Hepatocyte (in vitro differentiated cells): ENCODE measurements at regions not wholly inside any gene's neighbourhood (a gene's known extent, or its start where the extent isn't known, plus 50 kb on each side); places are given as distances from the start of the nearest gene placed in this dataset.

Source experiments
- DNase-seq: peaks from one replicate; pipeline ENCODE4 v3.0.0-alpha.2; 2016; ENCODE audit warnings: low spot score
- H2AFZ ChIP-seq: fragments of 200-600 bp; sonication (generic); 2 replicates; pipeline ENCODE4 v1.6.0; 2016; ENCODE audit warnings: antibody characterized with exemption, mild to moderate bottlenecking
- H3K27ac ChIP-seq: fragments of 200-600 bp; sonication (generic); 2 replicates; pipeline ENCODE4 v1.5.1; 2016; ENCODE audit warnings: mild to moderate bottlenecking
- H3K27me3 ChIP-seq: fragments of 200-600 bp; sonication (generic); 2 replicates; pipeline ENCODE4 v1.6.1; 2016
- H3K36me3 ChIP-seq: fragments of 200-600 bp; sonication (generic); replicated peaks from 2 replicates; pipeline ENCODE4 v1.5.1; 2016; ENCODE audit warnings: low read depth; ENCODE audit not compliant: insufficient read depth
- H3K4me1 ChIP-seq: fragments of 200-600 bp; sonication (generic); 2 replicates; pipeline ENCODE4 v1.5.1; 2016; ENCODE audit warnings: mild to moderate bottlenecking, moderate library complexity; ENCODE audit not compliant: insufficient read depth
- H3K4me2 ChIP-seq: fragments of 200-600 bp; sonication (generic); 2 replicates; pipeline ENCODE4 v1.6.0; 2016
- H3K4me3 ChIP-seq: fragments of 200-600 bp; sonication (generic); 2 replicates; pipeline ENCODE4 v1.5.1; 2016; ENCODE audit warnings: mild to moderate bottlenecking
- H3K79me2 ChIP-seq: fragments of 200-600 bp; sonication (generic); 2 replicates; pipeline ENCODE4 v1.6.0; 2017; ENCODE audit warnings: mild to moderate bottlenecking
- H3K9me2 ChIP-seq: fragments of 200-600 bp; sonication (generic); replicated peaks from 2 replicates; pipeline ENCODE4 v1.6.0; 2017; ENCODE audit warnings: mild to moderate bottlenecking; ENCODE audit not compliant: insufficient read depth
- H3K9me3 ChIP-seq: fragments of 200-600 bp; sonication (generic); 2 replicates; pipeline ENCODE4 v1.5.1; 2016; ENCODE audit warnings: low read depth, mild to moderate bottlenecking
- H4K20me1 ChIP-seq: fragments of 200-600 bp; sonication (generic); 2 replicates; pipeline ENCODE4 v1.6.0; 2016; ENCODE audit warnings: mild to moderate bottlenecking; ENCODE audit not compliant: insufficient read depth, poor library complexity, severe bottlenecking
- CTCF ChIP-seq: fragments of 200-600 bp; sonication (generic); IDR thresholded peaks from 2 replicates; pipeline ENCODE4 v1.5.1; 2016; ENCODE audit warnings: antibody characterized with exemption, mild to moderate bottlenecking; ENCODE audit not compliant: poor library complexity
- EZH2 ChIP-seq: fragments of 200-600 bp; sonication (generic); IDR thresholded peaks from 2 replicates; pipeline ENCODE4 v1.6.1; 2016; ENCODE audit warnings: antibody characterized with exemption, mild to moderate bottlenecking, borderline replicate concordance
- EZH2phosphoT487 ChIP-seq: fragments of 200-600 bp; sonication (generic); IDR thresholded peaks from one replicate; pipeline ENCODE4 v1.6.1; 2018; ENCODE audit warnings: antibody characterized with exemption, mild to moderate bottlenecking, low read depth, moderate library complexity; ENCODE audit not compliant: unreplicated experiment, severe bottlenecking
- WGBS: methylation state at CpG from one replicate; pipeline ENCODE4 v1.1.6; 2016; ENCODE audit warnings: low lambda C conversion rate; ENCODE audit errors: missing lambda C conversion rate; 5-methylcytosine and 5-hydroxymethylcytosine counted together

GRCh38 chr9:129507805-129508204 lies 113.1 kb downstream of the C9orf50 start:
- Histone ChIP-seq H3K27me3 (no peaks in the 10 kb centered on the region), H3K4me2 (no peak overlapping the region), H3K9me3 (no peaks in the 10 kb centered on the region), H3K79me2 (no peaks in the 10 kb centered on the region), H3K4me1 (no peaks in the 10 kb centered on the region), H3K36me3 (no peaks in the 10 kb centered on the region), H3K4me3 (no peak overlapping the region), H3K9me2 (no peaks in the 10 kb centered on the region), H4K20me1 (no peaks in the 10 kb centered on the region), H3K27ac (no peak overlapping the region), H2AFZ (no peak overlapping the region)
- DNase-seq = no peak
- TF ChIP-seq EZH2 = no peak
- TF ChIP-seq CTCF = no peak
- no peak for TF ChIP-seq EZH2phosphoT487
- WGBS = 76% methylated on average over 5 of the region's 5 CpGs

- DNase-seq = peak; percentile 60
- TF ChIP-seq EZH2 = no peak
- no peak for TF ChIP-seq CTCF
- TF ChIP-seq EZH2phosphoT487 = no peak
- H3K27ac ChIP-seq = peak overlapping the region; percentile 51
- no peak overlapping the region for H2AFZ ChIP-seq
- H3K27me3 ChIP-seq = no peaks in the 10 kb centered on the region
- no peaks in the 10 kb centered on the region for H3K36me3 ChIP-seq
- H3K4me1 ChIP-seq = no peaks in the 10 kb centered on the region
- no peaks in the 10 kb centered on the region for H4K20me1 ChIP-seq
- no peak overlapping the region for H3K4me2 ChIP-seq
- WGBS = 43% methylated on average over 6 of the region's 6 CpGs
- no peaks in the 10 kb centered on the region for H3K9me2 ChIP-seq
- H3K79me2 ChIP-seq = no peaks in the 10 kb centered on the region
- H3K9me3 ChIP-seq = no peaks in the 10 kb centered on the region
- H3K4me3 ChIP-seq = no peak overlapping the region
Observed at GRCh38 chr9:129506892-129507291, 114.0 kb downstream of the C9orf50 start.

- H3K9me2 ChIP-seq = no peaks in the 10 kb centered on the region
- no peaks in the 10 kb centered on the region for H4K20me1 ChIP-seq
- H3K9me3 ChIP-seq = no peaks in the 10 kb centered on the region
- no peak for DNase-seq
- H3K4me3 ChIP-seq = no peak overlapping the region
- no peaks in the 10 kb centered on the region for H3K79me2 ChIP-seq
- 96% methylated on average over 13 of the region's 13 CpGs for WGBS
- peaks cover 2% of the 10 kb centered on the region for H3K4me1 ChIP-seq
- no peak overlapping the region for H3K4me2 ChIP-seq
- TF ChIP-seq EZH2 (no peak), EZH2phosphoT487 (no peak), CTCF (no peak)
- H3K27me3 ChIP-seq = no peaks in the 10 kb centered on the region
- H3K27ac ChIP-seq = no peak overlapping the region
- H3K36me3 ChIP-seq = no peaks in the 10 kb centered on the region
- H2AFZ ChIP-seq = no peak overlapping the region
Observed at GRCh38 chr9:129506041-129506440, 114.9 kb downstream of the C9orf50 start.

- Histone ChIP-seq H3K27ac (no peak overlapping the region), H3K36me3 (no peaks in the 10 kb centered on the region), H3K4me2 (no peak overlapping the region), H3K27me3 (no peaks in the 10 kb centered on the region), H3K79me2 (no peaks in the 10 kb centered on the region), H3K9me2 (no peaks in the 10 kb centered on the region), H3K9me3 (no peaks in the 10 kb centered on the region), H3K4me1 (peaks cover 9% of the 10 kb centered on the region), H4K20me1 (no peaks in the 10 kb centered on the region), H2AFZ (no peak overlapping the region), H3K4me3 (no peak overlapping the region)
- no peak for DNase-seq
- WGBS = 91% methylated on average over 17 of the region's 22 CpGs
- TF ChIP-seq EZH2phosphoT487 (no peak), CTCF (no peak)
Observed at GRCh38 chr9:129505270-129505902, 115.5 kb downstream of the C9orf50 start.
